ENCODE measurements at regions not wholly inside any gene's neighbourhood (a gene's known extent, or its start where the extent isn't known, plus 50 kb on each side); places are given as distances from the start of the nearest gene placed in this dataset.

GRCh38 chr13:107342747-107343146, 774.8 kb upstream of the ARGLU1 start:
- ChIA-PET CTCF (no interaction called here), POLR2A (no interaction called here)
- H3K4me3 ChIP-seq (ENCODE audit: low read depth, low read length), result no peak overlapping the region
- TF ChIP-seq ZSCAN23 (tag by site-specific recombination; IDR thresholded peaks at IDR 0.05), result no peak
- TF ChIP-seq ZNF843 (tag by site-specific recombination; IDR thresholded peaks at IDR 0.05), result no peak
- TF ChIP-seq ZFP69B (tag by site-specific recombination; IDR thresholded peaks at IDR 0.05), result no peak
- no peak for TF ChIP-seq PRDM10 (tag by site-specific recombination; IDR thresholded peaks at IDR 0.05)
- TF ChIP-seq ZNF37A (tag by site-specific recombination; IDR thresholded peaks at IDR 0.05), result no peak
- no peak for TF ChIP-seq KLF17 (tag by site-specific recombination; IDR thresholded peaks at IDR 0.05)
- no peak for TF ChIP-seq MEIS1 (CRISPR knock-in tag; IDR thresholded peaks at IDR 0.05; ENCODE audit: borderline replicate concordance)
- no peak for TF ChIP-seq ZNF433 (tag by site-specific recombination; IDR thresholded peaks at IDR 0.05; ENCODE audit: low read depth)
- no peak for TF ChIP-seq KLF7 (tag by site-specific recombination; IDR thresholded peaks at IDR 0.05; ENCODE audit: borderline replicate concordance)
- TF ChIP-seq ZNF664 (tag by site-specific recombination; IDR thresholded peaks at IDR 0.05), result no peak
- H3K27ac ChIP-seq (ENCODE audit: extremely low read depth, low read depth, low read length), result no peak overlapping the region
- H3K36me3 ChIP-seq (ENCODE audit: control insufficient read depth in 2 of 2, insufficient read depth in 1 of 2, low read length in 2 of 2), result no peaks in the 10 kb centered on the region
- no peaks in the 10 kb centered on the region for H3K4me1 ChIP-seq (ENCODE audit: control insufficient read depth, insufficient read depth, low read length)
- H3K9me3 ChIP-seq (ENCODE audit: control insufficient read depth, insufficient read depth, low read depth, low read length), result no peaks in the 10 kb centered on the region

DNA sequence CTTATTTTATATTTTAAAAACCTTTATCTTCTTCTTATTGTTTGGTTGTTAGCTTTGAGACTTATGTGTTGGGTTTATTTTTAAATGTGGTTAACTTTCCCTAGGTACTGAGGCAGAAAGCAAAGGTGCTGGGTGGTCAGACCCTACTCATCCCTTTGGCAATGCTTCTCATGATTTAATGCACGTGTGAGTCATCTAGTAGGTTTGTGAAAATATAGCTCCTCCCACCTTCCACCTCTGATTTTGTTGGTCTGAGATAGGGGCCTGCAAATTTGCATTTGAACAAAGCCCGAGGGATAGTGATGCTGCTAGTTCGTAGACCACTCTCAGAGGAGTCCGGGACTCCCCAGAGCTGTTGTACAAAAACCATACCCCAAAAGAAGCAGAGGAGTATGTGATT, 771.3 kb upstream of the ARGLU1 start:
- CTCF ChIA-PET, result interaction anchor here (0.6 kb wide), 1 partner anchor 66 kb away, joined by 4 read pairs; no protein-coding TSS in a partner anchor
- H3K4me3 ChIP-seq (ENCODE audit: low read depth, low read length), result no peak overlapping the region

More for the DNA sequence above, 771.3 kb upstream of the ARGLU1 start:
- POLR2A ChIA-PET, result no interaction called here
- Histone ChIP-seq H3K27ac (ENCODE audit: extremely low read depth, low read depth, low read length) (no peak overlapping the region), H3K36me3 (ENCODE audit: control insufficient read depth in 2 of 2, insufficient read depth in 1 of 2, low read length in 2 of 2) (no peaks in the 10 kb centered on the region), H3K9me3 (ENCODE audit: control insufficient read depth, insufficient read depth, low read depth, low read length) (no peaks in the 10 kb centered on the region), H3K4me1 (ENCODE audit: control insufficient read depth, insufficient read depth, low read length) (no peaks in the 10 kb centered on the region)
- TF ChIP-seq ZNF513 (tag by site-specific recombination; IDR thresholded peaks at IDR 0.05) (no peak), KLF16 (tag by site-specific recombination; IDR thresholded peaks at IDR 0.05) (no peak), ZNF529 (tag by site-specific recombination; IDR thresholded peaks at IDR 0.05; ENCODE audit: insufficient replicate concordance) (no peak), ZBTB44 (tag by site-specific recombination; IDR thresholded peaks at IDR 0.05) (no peak), ZNF501 (tag by site-specific recombination; IDR thresholded peaks at IDR 0.05) (no peak), ZNF140 (tag by site-specific recombination; IDR thresholded peaks at IDR 0.05) (no peak)
